Right cardiac atrium (tissue), 5 donors: ENCODE measurements at regions not wholly inside any gene's neighbourhood (a gene's known extent, or its start where the extent isn't known, plus 50 kb on each side); places are given as distances from the start of the nearest gene placed in this dataset.
A peak's percentile ranks its signal among the peaks of the same experiment; 100 is the strongest.
"Not testable (repeated sequence)": the region's sequence is repeated elsewhere in the genome, so short reads cannot be mapped to it uniquely, and the experiment has no call there.

ENCODE experiments used
- ATAC-seq, 2 donors: fragments of 200-7000 bp; cut with Tn5 transposase; one replicate each; pipeline versions ENCODE4 v1.8.0 to v1.9.1; 2020; ENCODE audit warnings: moderate library complexity in 2 of 2, mild to moderate bottlenecking in 1 of 2
- DNase-seq, 3 donors: peaks; one replicate each; pipeline ENCODE4 v3.0.0-alpha.2; 2020
- H3K27ac ChIP-seq: one replicate; pipeline ENCODE4 v1.5.1; 2013; ENCODE audit warnings: mild to moderate bottlenecking, low read length, control low read depth, moderate library complexity
- H3K27me3 ChIP-seq: one replicate; pipeline ENCODE4 v1.6.1; 2013; ENCODE audit not compliant: control insufficient read depth, insufficient read depth
- H3K4me1 ChIP-seq: one replicate; pipeline ENCODE4 v1.6.1; 2013; ENCODE audit warnings: low read length; ENCODE audit not compliant: control insufficient read depth, insufficient read depth
- H3K4me3 ChIP-seq: one replicate; pipeline ENCODE4 v1.5.1; 2013; ENCODE audit warnings: low read length, control low read depth
- H3K9me3 ChIP-seq: one replicate; pipeline ENCODE4 v1.6.1; 2013; ENCODE audit warnings: low read length; ENCODE audit not compliant: control insufficient read depth
- WGBS: extraction: QIAGEN DNeasy Blood & Tissue Kit; methylation state at CpG from one replicate; pipeline ENCODE4 v1.1.7; 2013; 5-methylcytosine and 5-hydroxymethylcytosine counted together
- intact Hi-C, 4 donors: fragments of 100-400 bp; cut with DNase I; formaldehyde crosslinking; loops; one replicate each; pipeline versions ENCODE4 v1.11.0 to v1.14.0; 2022 to 2023
- donor health status: healthy with polysubstance abuse.
- donor health status: DM: no; HTN: yes; CAD: no.
- donor health status: DM: no; HTN: no; CAD: no.
- donor health status: DM: no; HTN: yes; CAD: no; lungs with severe emphysema.
- donor health status: DM: yes; HTN: yes; CAD: no.

- H3K27ac ChIP-seq = no peak overlapping the region
- ATAC-seq = no peak
- H3K4me1 ChIP-seq = no peaks in the 10 kb centered on the region
- peak in 1 of 3 donors; percentile 12 for DNase-seq
- no peak overlapping the region for H3K4me3 ChIP-seq
- H3K9me3 ChIP-seq = peaks cover 2% of the 10 kb centered on the region
- intact Hi-C loops = no loop called here
- no peaks in the 10 kb centered on the region for H3K27me3 ChIP-seq
- 58% methylated on average over 2 of the region's 2 CpGs for WGBS
These were observed 534.2 kb upstream of the MIS18BP1 start for GRCh38 chr14:45787167-45787566.

DNA sequence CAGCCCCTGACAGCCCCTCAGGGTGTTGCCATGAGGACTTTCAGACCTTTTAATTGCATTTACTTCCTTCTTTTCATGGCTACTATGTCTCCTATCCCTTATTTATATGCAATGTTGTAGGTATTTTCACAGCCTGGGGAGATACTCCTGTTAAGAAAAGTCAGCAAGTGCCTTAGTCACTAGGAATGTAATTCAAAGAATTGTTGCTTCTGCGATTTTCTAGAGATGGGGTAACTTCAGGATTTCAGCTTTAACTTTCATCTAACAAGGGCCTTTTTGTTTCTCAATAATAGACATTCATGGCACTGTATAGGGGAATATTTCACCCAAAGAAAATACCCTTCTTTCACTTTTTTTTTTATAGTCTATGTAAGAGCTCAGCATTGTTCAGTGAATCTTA, 533.3 kb upstream of the MIS18BP1 start:
- Histone ChIP-seq H3K4me1 (no peaks in the 10 kb centered on the region), H3K4me3 (no peak overlapping the region), H3K9me3 (peaks cover 2% of the 10 kb centered on the region), H3K27me3 (no peaks in the 10 kb centered on the region), H3K27ac (no peak overlapping the region)
- intact Hi-C loops = no loop called here
- ATAC-seq (no peak), DNase-seq (no peak)
- WGBS = 70% methylated on average over 1 of the region's 1 CpG

DNA sequence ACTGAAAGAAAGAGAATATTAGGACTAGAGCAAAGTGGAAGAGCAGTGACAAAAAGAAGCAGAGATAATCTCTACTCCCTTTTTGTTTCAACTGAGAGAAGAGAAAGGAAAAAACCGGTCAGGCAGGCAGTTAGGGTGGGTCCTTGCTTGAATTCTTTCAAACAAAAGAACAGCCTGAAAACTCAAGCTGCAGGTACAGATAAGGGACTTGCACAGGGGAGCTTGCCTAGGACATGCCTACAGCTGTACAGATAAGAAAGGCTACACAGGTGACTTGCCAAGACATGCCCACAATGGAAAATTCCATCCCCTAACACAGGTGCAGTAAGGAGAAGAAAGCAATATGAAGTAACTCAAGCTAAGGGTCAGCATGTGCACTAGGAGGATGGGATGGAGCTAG, 532.2 kb upstream of the MIS18BP1 start:
- Histone ChIP-seq H3K4me3 (no peak overlapping the region), H3K27me3 (no peaks in the 10 kb centered on the region), H3K27ac (no peak overlapping the region), H3K4me1 (no peaks in the 10 kb centered on the region), H3K9me3 (peaks cover 2% of the 10 kb centered on the region)
- ATAC-seq (no peak), DNase-seq (no peak)
- intact Hi-C loops = no loop called here
- 85% methylated on average over 1 of the region's 1 CpG for WGBS

- no peak for DNase-seq
- no peaks in the 10 kb centered on the region for H3K9me3 ChIP-seq
These were observed 513.2 kb upstream of the MIS18BP1 start for GRCh38 chr14:45766247-45766646.

GRCh38 chr14:45757655-45758054, 504.7 kb upstream of the MIS18BP1 start:
- WGBS = 65% methylated on average over 4 of the region's 4 CpGs

More at GRCh38 chr14:45766247-45766646, 513.2 kb upstream of the MIS18BP1 start:
- 85% methylated on average over 2 of the region's 2 CpGs for WGBS
- Histone ChIP-seq H3K4me1 (no peaks in the 10 kb centered on the region), H3K27ac (no peak overlapping the region), H3K27me3 (no peaks in the 10 kb centered on the region), H3K4me3 (no peak overlapping the region)
- intact Hi-C loops = no loop called here
- no peak for ATAC-seq

GRCh38 chr14:45756412-45756811, 503.4 kb upstream of the MIS18BP1 start:
- DNase-seq, H3K27ac ChIP-seq, H3K4me1 ChIP-seq, H3K4me3 ChIP-seq, H3K9me3 ChIP-seq, H3K27me3 ChIP-seq, intact Hi-C loops, ATAC-seq: not testable (repeated sequence)
- WGBS = 86% methylated on average over 2 of the region's 2 CpGs

More at GRCh38 chr14:45757655-45758054, 504.7 kb upstream of the MIS18BP1 start:
- ATAC-seq (no peak), DNase-seq (no peak)
- Histone ChIP-seq H3K27ac (no peak overlapping the region), H3K4me1 (no peaks in the 10 kb centered on the region), H3K27me3 (no peaks in the 10 kb centered on the region), H3K9me3 (no peaks in the 10 kb centered on the region), H3K4me3 (no peak overlapping the region)
- intact Hi-C loops = no loop called here

GRCh38 chr14:45743884-45744283, 490.9 kb upstream of the MIS18BP1 start:
- H3K27ac ChIP-seq = no peak overlapping the region
- no peak for DNase-seq
- no peaks in the 10 kb centered on the region for H3K27me3 ChIP-seq
- no peaks in the 10 kb centered on the region for H3K9me3 ChIP-seq
- H3K4me1 ChIP-seq = no peaks in the 10 kb centered on the region
- no peak overlapping the region for H3K4me3 ChIP-seq
- intact Hi-C loops = no loop called here
- no peak for ATAC-seq
- WGBS = 82% methylated on average over 5 of the region's 5 CpGs

GRCh38 chr14:45742187-45742586, 489.2 kb upstream of the MIS18BP1 start:
- no peak overlapping the region for H3K27ac ChIP-seq
- no peaks in the 10 kb centered on the region for H3K4me1 ChIP-seq
- no peaks in the 10 kb centered on the region for H3K9me3 ChIP-seq
- no peak for ATAC-seq
- H3K4me3 ChIP-seq = no peak overlapping the region
- intact Hi-C loops = no loop called here
- no peaks in the 10 kb centered on the region for H3K27me3 ChIP-seq
- DNase-seq = no peak

GRCh38 chr14:45728434-45729225, 475.6 kb upstream of the MIS18BP1 start:
- H3K9me3 ChIP-seq = no peaks in the 10 kb centered on the region
- H3K27me3 ChIP-seq = no peaks in the 10 kb centered on the region
- no peak overlapping the region for H3K27ac ChIP-seq
- intact Hi-C loops = no loop called here
- H3K4me3 ChIP-seq = no peak overlapping the region
- H3K4me1 ChIP-seq = no peaks in the 10 kb centered on the region
- DNase-seq (no peak), ATAC-seq (no peak)
- 50% methylated on average over 3 of the region's 3 CpGs for WGBS

GRCh38 chr14:45727133-45727532, 474.1 kb upstream of the MIS18BP1 start:
- Histone ChIP-seq H3K27ac (no peak overlapping the region), H3K9me3 (no peaks in the 10 kb centered on the region), H3K4me1 (no peaks in the 10 kb centered on the region), H3K4me3 (no peak overlapping the region), H3K27me3 (no peaks in the 10 kb centered on the region)
- ATAC-seq (no peak), DNase-seq (no peak)
- WGBS = 87% methylated on average over 1 of the region's 1 CpG
- intact Hi-C loops = no loop called here

- ATAC-seq = no peak
- Histone ChIP-seq H3K9me3 (no peaks in the 10 kb centered on the region), H3K4me3 (no peak overlapping the region), H3K27me3 (no peaks in the 10 kb centered on the region), H3K4me1 (no peaks in the 10 kb centered on the region), H3K27ac (no peak overlapping the region)
- no peak for DNase-seq
- intact Hi-C loops = no loop called here
These were observed 468.5 kb upstream of the MIS18BP1 start for GRCh38 chr14:45721472-45721871.

- Histone ChIP-seq H3K9me3 (no peaks in the 10 kb centered on the region), H3K27ac (no peak overlapping the region), H3K27me3 (no peaks in the 10 kb centered on the region), H3K4me1 (no peaks in the 10 kb centered on the region), H3K4me3 (no peak overlapping the region)
- ATAC-seq (no peak), DNase-seq (no peak)
- intact Hi-C loops = no loop called here
- WGBS = 75% methylated on average over 9 of the region's 9 CpGs
These were observed 463.6 kb upstream of the MIS18BP1 start for GRCh38 chr14:45716572-45716971.
